ENCODE measurements at regions not wholly inside any gene's neighbourhood (a gene's known extent, or its start where the extent isn't known, plus 50 kb on each side); places are given as distances from the start of the nearest gene placed in this dataset.

DNA sequence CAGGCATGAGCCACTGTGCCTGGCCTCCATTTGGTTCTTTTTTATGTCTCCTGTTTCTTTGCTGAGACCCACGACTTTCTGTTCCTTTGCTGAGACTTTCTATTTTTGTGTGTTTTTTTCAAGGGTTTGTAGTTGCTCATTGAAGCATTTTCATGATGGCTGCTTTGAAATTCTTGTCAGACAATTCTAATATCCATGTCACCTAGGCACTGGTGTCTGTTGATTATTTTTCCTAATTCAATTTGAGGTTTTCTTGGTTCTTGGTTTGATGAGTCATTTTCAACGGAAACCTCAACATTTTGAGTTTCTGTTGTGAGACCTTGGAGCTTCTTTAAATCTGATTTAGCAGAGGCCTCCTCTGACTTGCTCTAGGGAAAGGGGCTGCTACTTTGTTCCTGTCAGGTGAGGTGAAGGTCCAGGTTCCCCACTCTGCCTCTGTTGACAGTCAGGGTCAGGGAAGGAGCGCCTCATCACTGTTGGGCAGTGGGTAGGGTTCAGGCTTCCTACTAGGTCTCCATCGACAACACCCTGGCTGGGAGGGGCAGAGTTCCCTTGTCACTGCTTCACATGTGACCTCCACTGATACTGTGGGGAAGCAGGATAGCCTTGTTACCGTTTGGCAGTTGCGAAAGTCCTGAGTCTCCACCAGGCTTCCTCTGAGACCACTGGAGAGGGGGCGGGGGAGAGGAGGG lies 66.1 kb upstream of the SMOX start (continued):
- TF ChIP-seq, protein P1, sequence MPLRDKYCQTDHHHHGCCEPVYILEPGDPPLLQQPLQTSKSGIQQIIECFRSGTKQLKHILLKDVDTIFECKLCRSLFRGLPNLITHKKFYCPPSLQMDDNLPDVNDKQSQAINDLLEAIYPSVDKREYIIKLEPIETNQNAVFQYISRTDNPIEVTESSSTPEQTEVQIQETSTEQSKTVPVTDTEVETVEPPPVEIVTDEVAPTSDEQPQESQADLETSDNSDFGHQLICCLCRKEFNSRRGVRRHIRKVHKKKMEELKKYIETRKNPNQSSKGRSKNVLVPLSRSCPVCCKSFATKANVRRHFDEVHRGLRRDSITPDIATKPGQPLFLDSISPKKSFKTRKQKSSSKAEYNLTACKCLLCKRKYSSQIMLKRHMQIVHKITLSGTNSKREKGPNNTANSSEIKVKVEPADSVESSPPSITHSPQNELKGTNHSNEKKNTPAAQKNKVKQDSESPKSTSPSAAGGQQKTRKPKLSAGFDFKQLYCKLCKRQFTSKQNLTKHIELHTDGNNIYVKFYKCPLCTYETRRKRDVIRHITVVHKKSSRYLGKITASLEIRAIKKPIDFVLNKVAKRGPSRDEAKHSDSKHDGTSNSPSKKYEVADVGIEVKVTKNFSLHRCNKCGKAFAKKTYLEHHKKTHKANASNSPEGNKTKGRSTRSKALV (CRISPR knock-in tag; IDR thresholded peaks at IDR 0.05), result no peak
- TF ChIP-seq ZNF276 (CRISPR knock-in tag; IDR thresholded peaks at IDR 0.05; ENCODE audit: low read depth), result no peak
- TF ChIP-seq PHF20 (CRISPR knock-in tag; IDR thresholded peaks at IDR 0.05), result no peak
- TF ChIP-seq, protein P2, sequence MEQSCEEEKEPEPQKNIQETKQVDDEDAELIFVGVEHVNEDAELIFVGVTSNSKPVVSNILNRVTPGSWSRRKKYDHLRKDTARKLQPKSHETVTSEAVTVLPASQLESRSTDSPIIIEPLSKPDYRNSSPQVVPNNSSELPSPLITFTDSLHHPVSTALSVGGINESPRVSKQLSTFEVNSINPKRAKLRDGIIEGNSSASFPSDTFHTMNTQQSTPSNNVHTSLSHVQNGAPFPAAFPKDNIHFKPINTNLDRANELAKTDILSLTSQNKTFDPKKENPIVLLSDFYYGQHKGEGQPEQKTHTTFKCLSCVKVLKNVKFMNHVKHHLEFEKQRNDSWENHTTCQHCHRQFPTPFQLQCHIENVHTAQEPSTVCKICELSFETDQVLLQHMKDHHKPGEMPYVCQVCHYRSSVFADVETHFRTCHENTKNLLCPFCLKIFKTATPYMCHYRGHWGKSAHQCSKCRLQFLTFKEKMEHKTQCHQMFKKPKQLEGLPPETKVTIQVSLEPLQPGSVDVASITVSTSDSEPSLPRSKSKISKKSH (CRISPR knock-in tag; IDR thresholded peaks at IDR 0.05; ENCODE audit: borderline replicate concordance), result no peak
- TF ChIP-seq ZNF567 (CRISPR knock-in tag; IDR thresholded peaks at IDR 0.05; ENCODE audit: borderline replicate concordance), result no peak
- TF ChIP-seq ARNT (IDR thresholded peaks at IDR 0.05), result no peak
- no peak for TF ChIP-seq FOXA1 (IDR thresholded peaks at IDR 0.05)
- TF ChIP-seq FOXA1 (CRISPR knock-in tag; IDR thresholded peaks at IDR 0.05), result peak; percentile 62; the same call in 1 of the 2 replicates
- no peak for TF ChIP-seq ZNF10 (CRISPR knock-in tag; IDR thresholded peaks at IDR 0.05; ENCODE audit: borderline replicate concordance, low read depth)
- TF ChIP-seq ZEB1 (IDR thresholded peaks at IDR 0.05; ENCODE audit: insufficient replicate concordance, low read depth), result no peak
- no peak for TF ChIP-seq ZNF256 (CRISPR knock-in tag; conservative IDR thresholded peaks at IDR 0.05)
- TF ChIP-seq ATF5 (CRISPR knock-in tag; IDR thresholded peaks at IDR 0.05; ENCODE audit: low read depth), result no peak
- TF ChIP-seq POGK (CRISPR knock-in tag; conservative IDR thresholded peaks at IDR 0.05), result 0 out of 2 replicates have a peak, but pooled peaks have one; percentile 18
- TF ChIP-seq NR2F2 (IDR thresholded peaks at IDR 0.05; ENCODE audit: borderline replicate concordance, low read depth), result no peak
- no peak for TF ChIP-seq HOXA9 (CRISPR knock-in tag; IDR thresholded peaks at IDR 0.05; ENCODE audit: borderline replicate concordance)
- no peak; the same call in 1 of the 2 replicates for TF ChIP-seq GATAD2A (CRISPR knock-in tag; IDR thresholded peaks at IDR 0.05)
- no peak for TF ChIP-seq ZNF709 (CRISPR knock-in tag; IDR thresholded peaks at IDR 0.05)
- no peak for TF ChIP-seq NFRKB (IDR thresholded peaks at IDR 0.05)
- no peak for TF ChIP-seq FIP1L1 (IDR thresholded peaks at IDR 0.05; ENCODE audit: borderline replicate concordance, insufficient read depth, low read depth, low read length)
- TF ChIP-seq ZBTB26 (CRISPR knock-in tag; IDR thresholded peaks at IDR 0.05; ENCODE audit: borderline replicate concordance), result no peak; the same call in 1 of the 2 replicates
